GM19463 (cell line): ENCODE measurements at regions not wholly inside any gene's neighbourhood (a gene's known extent, or its start where the extent isn't known, plus 50 kb on each side); places are given as distances from the start of the nearest gene placed in this dataset.

Source experiments
- ATAC-seq: cut with Tn5 transposase; IDR thresholded peaks from one replicate; pipeline ENCODE4 v1.9.1; 2021; ENCODE audit warnings: mild to moderate bottlenecking, moderate library complexity; ENCODE audit not compliant: unreplicated experiment

DNA sequence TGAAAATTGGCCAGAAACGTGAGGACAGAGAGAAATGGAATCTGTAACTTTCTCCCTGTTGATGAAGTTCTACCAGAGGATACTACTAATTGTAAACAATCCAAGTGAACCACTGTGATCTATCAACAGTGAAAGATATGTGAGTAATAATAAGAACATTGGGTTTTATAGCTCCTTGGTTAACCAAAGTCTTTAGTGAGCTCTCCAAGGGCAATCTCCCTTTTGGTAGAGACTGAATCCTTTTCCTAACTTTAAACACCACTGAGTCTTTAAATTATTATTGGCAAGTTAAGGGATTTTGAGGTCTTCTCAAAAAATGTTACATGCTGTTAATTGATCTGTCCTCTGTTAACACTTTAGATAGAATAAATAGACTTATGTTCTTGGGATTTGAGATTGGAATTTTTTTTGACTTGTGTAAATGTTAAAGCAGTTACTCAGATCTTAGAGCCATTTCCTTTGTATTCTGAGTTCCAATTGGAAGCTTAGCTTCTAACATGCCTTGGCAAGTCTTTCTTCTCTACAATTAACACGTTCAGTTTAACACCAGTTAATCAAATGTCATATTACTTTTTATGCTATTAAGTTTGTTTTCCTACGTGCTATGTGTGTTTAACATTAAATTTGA is 338.2 kb upstream of the DDHD1 start:
- no peak for ATAC-seq

DNA sequence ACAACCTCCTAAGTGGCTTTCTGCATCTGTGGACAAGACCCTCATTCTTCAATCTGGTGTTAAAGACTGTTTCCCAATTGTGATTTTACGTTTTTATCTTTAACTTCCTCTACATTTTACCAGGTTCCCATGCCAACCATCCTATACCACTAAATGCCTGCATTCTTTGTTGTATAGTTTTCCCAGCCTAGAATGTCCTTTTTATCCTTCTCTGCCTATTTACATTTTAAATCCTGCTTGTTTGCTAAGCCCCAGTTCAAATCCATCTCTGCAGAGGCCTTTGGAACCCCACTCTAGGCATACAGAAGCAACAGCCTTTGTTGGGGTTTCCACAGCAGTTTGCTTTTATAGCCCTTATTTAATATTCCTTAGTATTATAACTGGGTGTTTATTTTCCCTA is 325.1 kb upstream of the DDHD1 start:
- ATAC-seq = no peak

DNA sequence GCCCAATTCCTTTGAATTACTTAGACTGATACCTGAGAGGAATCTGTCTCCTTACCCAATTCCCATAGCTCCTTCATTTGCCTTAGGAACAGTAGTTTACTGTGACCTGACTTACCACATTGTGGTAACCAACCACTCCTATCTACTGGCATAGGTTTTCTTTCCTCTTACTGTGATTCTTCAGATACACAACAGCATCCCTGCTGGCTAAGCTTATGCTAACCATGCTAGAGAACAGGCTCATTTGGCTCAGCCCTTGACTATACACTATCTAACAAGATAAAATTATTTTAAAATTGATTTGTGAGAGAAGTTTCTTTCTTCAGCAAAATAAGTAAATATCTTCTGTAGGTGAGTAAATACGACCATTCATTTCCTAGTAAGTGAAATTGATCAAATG is 320.4 kb upstream of the DDHD1 start:
- ATAC-seq = no peak

DNA sequence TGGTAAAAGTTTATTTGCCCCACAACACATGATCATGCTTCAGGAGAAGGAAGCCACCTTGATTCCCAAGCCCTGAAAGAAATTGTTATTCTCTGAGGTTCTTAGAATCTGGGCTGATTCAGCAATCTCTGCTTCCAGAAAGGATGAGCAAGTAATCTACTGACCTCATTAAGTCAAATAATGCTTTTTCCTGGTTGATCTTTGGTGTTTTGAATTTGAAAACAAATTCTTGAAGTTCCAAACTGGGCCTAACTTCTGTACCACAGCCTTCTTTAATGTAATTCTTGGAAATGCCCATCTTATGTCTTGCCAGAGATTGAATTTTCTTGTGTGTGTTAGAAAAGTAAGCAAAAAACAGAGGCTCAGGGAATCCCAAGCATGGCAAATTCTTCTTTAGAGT is 319.2 kb upstream of the DDHD1 start:
- ATAC-seq = no peak

DNA sequence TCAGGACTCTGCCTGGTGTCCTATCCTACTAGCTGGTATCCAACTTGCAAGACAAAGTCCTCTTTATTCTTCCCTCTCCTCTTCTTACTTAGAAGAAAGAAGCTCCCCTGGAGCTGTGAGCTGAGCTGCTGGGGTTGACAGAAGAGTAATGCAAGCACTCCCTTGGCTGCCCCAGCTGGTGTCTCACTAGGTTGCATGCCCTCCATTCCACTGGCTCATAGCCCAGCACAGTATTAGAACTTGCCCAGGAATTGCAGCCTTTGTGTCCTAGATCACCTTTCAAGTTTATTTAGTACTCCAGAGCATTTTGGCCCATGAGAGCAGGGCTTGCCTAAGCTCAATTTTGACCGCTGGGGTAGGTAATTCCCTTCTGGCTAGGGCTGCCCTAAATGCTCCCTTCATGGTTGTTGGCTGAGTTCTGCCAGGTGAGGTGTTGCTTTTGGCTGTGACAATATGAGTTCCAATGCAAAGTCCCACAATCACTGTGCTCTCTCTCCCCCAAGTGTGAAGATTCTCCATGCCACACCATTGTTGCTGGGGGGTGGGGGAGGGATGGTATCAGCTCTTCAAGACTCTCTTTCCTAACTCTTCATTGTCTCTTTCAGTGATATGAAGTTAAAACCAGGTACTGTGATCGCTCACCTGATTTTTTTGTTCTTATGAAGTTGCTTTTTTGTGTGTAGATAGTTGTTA is 317.4 kb upstream of the DDHD1 start:
- no peak for ATAC-seq

DNA sequence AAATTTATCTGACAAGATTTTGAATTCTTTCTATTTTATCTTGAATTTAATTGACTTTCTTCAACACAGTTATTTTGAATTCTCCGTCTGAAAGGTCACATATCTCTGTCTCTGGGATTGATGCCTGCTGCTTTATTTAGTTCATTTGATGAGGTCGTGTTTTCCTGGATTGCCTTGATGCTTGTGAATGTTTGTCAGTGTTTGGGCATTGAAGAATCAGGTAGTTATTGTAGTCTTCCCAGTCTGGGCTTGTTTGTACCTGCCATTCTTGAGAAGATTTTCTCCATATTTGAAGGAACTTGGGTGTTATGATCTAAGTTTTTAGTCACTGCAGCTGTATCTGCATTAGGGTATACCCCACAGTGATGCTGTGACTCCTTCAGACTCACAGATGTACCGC is 315.8 kb upstream of the DDHD1 start:
- ATAC-seq = no peak

DNA sequence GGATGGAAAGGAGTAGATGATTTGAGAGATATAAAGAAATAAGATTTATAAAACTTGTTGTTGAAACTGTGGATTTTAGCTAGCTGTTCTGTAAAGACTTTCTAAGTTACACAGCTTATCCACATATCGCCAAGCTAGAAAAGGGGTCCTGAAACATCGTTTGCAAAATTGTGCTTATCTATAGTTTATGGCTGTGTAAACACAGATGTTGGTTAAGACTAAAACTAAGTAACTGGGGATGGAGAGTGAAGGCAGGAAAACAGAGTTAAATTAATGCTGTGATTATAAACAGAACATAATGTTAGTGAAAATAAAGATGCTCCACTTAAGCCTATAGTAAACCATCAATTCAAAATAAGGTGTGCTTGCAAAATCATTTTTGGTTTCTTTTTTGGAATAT is 311.3 kb upstream of the DDHD1 start:
- ATAC-seq = no peak

DNA sequence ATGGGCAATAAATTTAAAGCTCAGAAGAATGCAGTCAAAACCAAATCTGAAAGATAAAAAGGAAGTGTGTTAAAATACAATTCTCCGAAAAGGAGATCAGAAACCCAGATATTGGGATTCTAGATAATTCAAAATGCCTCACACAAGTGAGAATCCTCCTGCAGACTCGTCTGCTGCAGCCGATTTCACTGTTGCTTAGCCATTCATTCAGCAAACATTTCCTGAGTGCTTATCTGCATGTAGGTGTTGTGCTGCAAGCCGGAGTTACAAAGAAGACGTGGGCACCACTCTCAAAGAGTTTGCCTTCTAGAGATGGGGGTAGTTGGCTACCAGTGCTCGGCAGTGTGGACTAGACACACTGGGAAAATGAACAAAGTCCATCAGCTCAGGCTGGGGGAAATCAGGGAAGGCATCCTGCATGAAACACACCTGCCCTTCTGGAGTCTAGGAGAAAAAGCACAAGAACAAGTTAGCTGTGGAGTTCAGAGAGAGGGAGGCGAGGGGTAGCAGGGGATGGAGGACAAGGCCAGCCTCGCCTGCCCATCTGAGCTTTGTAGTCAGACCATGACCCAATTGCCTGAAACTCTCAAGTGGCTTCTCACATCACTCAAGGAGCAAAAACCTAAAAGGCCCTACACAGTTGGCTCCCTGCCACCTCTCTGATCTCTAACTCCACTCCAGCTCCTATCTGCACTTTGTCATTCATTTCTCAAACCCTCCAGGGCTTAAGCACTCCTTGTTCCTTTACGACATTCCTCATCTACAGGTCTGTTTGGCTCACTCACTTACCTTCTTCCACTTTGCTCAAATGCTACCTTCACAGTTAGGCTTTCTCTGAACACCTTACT is 310.0 kb upstream of the DDHD1 start:
- no peak for ATAC-seq

DNA sequence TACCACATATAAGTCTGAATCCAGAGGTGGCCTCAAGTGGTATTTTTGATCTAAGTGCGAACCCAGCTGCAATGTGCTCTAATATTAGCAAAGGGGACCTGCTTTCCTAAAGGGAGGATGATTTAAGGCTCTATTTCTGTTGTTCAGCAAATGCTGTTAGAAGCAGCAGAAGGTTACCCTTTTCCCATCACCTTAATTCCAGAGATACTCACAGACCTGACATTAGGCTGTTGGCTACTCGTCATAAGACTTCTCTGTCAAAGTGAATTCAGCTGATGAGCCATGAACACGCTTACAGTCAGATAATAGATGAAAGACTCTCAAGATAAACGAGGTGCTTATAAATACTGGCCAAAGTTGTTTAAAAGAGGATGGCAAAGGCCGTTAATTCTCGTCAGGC is 308.7 kb upstream of the DDHD1 start:
- no peak for ATAC-seq

DNA sequence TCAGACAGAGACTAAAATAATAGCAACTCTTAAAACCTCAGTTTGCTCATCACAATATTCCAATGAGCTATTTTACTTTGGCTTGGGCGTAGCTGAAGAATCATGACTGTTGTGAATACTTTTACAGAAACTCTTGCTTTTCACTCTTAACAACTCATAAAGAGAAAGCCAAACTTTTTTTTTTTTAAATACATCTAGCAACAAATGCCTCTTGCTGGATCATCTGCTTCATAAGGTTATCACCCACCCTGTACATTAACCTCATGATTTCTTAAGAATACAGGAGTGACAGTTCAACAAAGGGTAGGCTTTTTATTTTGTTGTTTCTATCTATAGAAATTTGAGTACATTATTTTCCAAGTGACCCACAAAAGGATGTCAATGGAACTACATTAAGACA is 307.4 kb upstream of the DDHD1 start:
- no peak for ATAC-seq

DNA sequence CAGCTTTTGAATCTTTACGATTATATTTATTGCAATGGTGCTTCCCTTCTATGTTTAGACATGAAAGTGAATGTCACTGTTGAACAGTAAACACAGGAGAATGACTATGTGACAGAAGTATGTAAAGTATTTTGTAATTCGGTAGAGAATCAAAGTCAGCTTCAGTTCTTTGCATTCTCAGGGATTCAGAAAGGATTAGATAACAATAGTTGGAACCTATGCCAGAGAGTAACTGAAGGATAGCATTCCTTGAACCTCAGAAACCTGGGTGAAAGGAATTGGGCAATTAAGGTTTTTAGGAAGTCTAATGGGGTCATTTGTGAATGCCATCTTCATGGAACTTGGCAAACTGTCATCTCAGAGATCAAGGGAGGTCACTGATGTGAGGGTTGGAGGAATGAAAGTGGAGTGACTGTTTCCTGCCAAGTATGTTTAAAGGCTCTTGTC is 305.3 kb upstream of the DDHD1 start:
- no peak for ATAC-seq

DNA sequence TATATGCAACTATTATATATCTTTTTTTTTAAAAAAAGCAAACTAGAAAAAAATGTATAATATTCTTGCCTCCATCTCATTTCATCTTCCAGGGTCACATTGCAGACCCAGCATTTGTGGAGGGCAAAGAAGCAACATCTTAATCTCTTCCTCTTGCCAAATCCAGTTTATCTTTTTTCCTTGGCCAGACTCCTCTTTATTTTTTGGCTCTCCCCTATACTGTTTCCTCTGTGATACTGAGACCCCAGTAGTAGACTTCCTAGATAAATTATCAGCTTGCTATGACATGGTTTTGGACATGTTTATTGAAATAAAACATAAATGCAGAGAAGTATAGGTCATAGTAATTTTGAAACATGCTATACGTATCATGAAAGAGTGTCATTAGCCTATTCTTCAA is 303.8 kb upstream of the DDHD1 start:
- ATAC-seq = no peak

DNA sequence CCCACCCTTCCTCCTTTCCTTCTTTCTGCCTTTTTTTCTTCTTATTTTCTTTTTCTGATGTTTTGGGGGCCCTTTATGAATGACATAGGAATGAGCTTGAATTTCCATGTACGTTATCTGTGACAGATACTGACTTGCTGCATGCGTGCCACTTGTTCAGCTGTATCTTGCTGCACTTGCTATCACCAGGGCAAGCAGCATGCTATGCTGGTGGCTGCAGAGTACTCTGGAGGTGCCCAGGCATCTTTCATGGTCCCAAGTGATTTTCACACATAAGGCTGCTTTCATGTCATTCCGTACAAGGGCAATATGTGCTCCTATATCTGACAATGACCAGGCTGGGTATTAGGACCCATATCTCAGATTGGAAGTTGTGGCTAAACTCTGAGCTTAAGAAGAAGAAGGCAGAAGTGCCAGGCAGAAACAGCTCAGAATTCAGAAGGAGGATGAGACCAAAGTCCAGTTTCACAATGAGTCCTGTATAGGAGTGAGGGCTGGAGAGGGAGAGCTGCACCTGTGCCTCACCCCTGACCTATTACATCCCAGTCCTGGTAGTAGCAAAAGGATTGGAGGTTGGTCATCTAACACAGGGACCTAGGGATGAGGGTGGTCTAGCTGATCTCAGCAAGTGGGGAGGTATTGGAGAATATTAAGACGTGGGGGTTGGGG is 299.0 kb upstream of the DDHD1 start:
- no peak for ATAC-seq

DNA sequence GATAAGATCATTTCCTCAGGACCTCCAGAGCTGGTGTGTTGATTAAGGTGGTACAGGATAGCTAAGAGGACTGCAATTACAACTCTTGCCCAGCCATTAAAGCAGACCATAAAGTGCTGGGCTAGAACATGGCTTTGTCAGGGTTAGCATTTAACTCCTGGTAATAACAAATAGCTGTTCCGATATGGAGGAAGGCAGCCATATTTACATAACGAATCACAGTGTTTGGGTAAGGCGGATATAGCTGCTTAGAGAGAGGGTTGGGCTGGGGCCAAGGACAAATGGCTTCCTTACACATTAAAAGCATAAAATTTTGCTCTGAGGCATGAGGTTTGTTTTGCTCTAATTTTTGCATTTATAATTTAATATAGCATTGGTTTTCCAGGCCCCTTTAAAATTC is 297.7 kb upstream of the DDHD1 start:
- no peak for ATAC-seq

DNA sequence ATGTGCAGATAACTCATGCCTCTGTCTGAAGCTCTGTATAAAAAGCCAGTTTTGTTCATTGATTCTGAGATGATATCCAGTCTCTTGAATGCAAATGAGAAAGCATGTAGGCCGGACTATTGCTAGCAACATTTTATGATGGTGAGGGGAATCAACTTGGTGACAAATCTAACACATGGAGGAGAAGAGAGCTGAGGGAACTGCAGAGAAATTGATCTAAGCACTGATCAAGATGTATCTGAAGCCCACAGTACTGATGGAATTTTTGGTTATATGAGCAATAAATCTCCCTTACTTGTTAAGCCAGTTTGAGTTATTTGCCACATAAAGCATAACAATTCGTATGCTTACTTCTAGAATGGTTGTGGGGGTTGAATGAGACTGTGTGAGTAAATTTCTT is 295.6 kb upstream of the DDHD1 start:
- ATAC-seq = no peak

DNA sequence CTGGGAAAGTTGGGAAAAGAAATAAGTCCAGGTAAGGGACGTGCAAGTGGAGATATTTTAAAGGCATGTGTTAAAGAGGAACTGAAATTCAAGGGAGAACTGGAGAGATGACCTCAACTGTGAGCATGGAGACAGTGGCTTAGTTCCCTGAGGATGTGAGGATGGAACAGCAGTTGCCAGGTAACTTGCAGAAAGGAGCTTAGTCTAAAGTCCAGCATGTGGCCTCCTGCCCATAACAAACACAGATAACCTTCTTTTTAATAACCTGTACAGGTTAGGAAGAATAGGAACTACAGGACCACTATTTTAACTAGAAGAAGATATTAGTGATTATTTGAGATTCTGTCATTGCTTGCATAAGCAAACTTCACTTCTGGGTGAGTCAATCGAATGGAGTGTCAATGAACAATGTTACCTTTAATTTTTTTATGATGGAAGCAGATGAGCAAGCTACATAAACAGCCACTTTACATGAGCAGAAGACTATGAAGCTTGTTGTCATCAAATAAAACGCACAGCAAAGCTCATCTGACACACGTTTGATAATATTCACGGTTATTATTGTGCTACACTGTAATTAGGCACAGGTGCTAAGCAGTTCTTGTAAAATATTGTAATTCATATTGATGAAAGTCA is 291.7 kb upstream of the DDHD1 start:
- ATAC-seq = no peak

DNA sequence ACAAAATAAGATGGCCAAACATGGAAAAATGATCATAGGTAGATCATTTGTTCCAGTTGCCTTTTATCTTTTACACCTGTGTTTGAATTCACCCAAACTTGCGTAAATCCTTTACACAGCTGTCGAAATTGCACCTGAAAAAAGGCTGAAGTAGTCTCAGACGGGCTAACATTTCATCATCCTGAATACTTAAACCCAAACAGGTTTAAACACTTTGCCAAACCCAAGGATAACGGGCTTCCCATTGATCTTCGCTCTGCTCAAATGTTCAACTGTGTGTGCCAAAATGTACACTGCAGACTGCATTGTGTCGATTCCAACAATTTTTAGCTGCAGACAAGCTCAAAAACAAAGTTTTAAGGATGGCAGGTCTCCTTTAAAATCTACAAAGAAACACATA is 288.7 kb upstream of the DDHD1 start:
- ATAC-seq = no peak

DNA sequence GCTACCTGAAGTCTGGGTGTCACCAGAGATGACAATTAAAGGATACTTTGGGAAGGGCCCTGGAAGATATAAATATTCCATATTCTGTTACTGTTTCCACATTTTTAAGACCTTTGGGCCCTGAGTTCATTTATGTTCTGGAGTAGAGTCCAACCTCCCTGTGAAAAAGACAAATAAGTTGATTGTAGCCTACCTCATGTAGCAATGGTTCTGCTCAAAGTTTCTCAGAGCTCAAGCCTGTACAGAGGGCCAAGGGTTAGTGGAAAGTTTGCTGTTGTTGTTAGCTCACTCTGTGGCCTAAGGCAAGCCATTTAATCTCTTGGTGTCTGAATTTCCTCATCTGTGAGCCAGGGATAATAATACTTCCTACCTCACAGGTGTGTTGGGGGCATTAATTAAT is 284.7 kb upstream of the DDHD1 start:
- ATAC-seq = no peak

DNA sequence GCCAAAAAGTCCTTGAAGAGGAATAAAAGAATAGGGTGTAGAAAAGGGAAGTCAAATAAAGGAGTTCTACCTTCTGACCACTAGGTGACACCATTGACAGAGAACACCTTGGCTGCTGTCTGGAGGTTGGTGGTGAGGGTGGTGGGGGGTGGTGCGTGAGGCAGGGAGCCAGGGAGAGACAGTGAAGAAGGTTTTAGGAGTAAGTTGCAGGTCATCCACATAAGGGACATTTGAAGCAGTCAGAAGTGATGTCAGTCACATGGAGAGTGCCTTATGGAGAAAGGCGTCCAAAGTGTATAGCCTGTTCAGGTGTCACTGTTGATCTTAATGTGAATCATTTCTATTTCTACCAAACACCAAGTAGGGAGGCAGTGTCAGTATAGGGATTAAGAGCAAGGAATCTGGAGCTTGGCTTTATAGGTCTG is 279.3 kb upstream of the DDHD1 start:
- ATAC-seq = no peak

DNA sequence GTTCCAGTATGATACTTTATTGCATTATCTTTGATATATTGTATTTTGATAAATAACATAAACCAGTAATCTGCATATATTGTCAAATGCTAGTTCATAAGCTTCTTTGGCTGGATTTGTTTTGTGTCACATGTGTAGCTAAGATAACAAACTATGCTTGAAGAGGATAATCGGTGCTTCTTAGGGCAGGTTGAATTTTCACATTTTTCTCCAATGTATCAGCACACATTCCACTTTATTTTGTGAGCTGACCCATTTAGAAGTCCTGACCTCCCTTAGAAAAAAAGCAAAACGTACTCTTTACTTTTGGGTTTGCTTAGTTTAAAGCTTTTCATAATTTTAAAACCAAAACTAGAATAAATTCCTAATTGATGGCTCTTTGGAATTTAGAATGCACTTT is 277.7 kb upstream of the DDHD1 start:
- ATAC-seq = no peak
